NCI-H1436 treated with DMSO at 0.1 percent for 48 hours (cell line): ENCODE measurements at regions not wholly inside any gene's neighbourhood (a gene's known extent, or its start where the extent isn't known, plus 50 kb on each side); places are given as distances from the start of the nearest gene placed in this dataset.
"Not testable (repeated sequence)": the region's sequence is repeated elsewhere in the genome, so short reads cannot be mapped to it uniquely, and the experiment has no call there.

ENCODE experiments used
- DNase-seq: peaks from one replicate; lab custom pipeline; 2025; lab: John Stamatoyannopoulos, UW

DNA sequence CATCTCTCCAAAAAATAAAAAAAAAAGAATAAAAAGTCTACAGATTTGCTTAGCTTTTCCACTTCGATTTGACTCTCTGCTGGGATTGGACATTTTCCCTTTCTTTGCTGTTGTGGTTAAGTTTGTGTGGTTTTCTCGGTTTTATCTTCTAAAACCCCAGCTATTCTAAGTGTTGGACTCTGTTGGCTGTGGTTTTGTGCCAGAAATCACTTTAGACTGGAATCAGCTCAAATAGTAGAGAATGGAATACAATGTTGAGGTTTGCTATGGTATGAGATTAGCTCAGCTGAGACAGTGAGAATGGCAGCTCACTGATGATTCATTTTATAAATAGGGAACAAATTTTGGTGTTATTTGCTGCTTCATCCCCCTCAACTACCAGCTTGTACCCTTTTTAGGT is 116.0 kb downstream of the BUB3 start:
- DNase-seq, result no peak

DNA sequence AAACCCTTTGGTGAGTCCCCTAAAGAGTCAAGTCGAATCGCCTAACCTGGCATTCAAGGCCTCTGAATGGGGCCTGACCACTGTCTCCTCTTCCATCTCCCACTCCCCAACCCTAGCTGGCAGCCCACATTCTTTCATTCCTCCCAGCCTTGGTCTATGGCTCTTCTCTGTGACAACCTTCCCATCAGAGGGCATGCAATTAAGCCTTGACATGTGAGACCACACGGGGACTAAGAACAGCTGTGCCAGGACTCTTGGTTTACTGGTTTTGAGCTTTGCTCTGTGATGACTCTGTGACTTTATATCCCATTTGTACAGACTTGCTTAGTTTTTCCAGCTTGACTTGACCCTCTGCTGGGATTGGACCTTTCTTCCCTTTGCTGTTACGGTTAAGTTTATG is 116.6 kb downstream of the BUB3 start:
- no peak for DNase-seq

DNA sequence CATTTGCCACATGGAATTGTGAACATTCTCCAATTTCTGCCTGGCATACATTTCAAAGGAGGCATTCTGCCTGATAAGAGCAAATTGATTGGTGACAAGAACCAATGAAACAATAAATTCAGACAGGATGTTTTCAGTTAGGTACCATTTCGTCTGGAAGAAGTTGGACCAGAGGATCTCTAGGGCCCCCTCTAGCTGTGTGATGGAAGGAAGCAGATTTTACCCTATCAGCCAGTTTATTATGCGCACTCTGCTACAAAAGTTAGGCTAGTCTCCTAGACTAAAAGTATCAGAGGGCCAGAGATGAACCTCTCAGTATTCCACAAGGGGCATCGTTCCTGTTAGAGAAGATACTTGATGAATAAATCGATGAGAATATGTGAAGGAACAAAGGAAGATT is 118.0 kb downstream of the BUB3 start:
- no peak for DNase-seq

DNA sequence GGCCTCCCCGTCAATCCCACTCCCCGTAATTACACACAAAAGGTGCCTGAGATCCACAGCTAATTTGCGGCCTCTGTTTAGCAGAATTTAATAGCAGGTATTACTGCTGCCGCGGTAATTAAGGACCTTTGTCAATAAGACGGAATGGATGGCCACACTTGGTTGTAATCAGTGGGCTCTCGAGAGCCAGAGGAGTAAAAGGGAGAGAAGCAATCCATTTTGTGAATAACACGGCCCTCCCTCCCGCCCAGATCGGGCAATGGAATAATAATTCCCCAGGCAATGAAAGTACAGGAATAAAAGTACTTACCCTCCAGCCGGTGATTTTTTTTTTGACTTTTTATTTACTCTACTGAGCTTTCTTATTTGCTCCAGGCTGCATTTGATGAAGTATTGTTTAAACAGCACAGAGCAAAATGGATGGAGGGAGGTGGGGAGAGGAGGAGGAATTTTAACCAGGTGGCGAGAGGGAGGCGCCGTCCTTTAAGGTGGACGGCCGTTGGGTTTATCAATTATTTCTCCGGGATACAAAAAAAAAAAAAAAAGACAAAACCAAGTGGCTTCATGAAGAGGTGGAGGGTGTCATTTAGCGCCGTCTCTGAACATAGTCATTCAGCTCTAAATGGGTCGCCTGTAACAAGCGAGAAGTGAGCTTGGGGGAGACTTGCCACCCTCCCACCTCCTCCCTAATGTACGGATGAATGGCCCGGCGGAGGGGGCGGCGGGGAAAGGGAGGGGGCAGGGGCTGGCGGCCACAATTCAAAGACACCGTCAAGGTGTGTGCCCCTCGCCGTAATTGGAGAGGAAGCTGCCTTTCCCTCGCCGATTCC is 120.3 kb downstream of the BUB3 start:
- DNase-seq, result peak; percentile 100

DNA sequence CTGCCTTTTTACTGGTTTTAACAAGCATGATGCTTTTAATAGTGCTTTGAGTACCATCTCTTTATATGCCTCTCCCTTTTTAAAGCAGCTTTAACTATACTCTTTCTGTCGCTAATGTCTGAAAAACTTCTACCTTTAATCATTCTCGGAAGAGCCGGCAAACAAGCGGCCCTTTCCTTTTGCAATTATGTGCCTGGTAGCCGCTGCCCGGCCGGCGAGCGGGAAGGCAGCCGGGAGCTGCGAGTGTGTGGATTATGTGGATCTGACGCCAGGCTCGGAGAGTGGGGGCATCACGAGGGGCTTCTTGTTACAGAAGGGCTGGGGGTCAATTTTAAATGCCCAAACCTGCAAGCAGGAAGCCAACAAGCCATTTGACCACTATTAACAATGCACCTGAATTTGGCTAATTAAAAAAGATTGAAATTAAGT is 120.9 kb downstream of the BUB3 start:
- no peak for DNase-seq

DNA sequence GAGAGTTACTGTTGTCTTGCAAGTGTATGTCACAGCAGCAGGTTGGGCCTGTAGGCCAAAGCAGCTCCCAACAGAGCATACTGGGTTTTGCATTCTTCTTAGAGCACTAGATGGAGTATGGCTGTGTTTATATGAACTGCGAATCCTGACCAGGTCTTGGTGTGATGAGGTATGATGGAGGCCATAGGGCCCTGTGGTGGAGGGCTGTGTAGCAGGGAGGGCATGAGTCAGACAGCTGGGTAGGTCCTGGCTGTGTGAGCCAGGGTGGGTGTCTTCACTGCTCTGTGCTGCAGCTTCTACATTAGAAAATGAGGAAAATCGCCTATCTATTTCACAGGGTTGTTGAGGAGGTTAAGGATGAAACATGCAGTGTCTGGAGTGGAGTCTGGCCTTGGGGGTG is 124.2 kb downstream of the BUB3 start:
- DNase-seq, result no peak

DNA sequence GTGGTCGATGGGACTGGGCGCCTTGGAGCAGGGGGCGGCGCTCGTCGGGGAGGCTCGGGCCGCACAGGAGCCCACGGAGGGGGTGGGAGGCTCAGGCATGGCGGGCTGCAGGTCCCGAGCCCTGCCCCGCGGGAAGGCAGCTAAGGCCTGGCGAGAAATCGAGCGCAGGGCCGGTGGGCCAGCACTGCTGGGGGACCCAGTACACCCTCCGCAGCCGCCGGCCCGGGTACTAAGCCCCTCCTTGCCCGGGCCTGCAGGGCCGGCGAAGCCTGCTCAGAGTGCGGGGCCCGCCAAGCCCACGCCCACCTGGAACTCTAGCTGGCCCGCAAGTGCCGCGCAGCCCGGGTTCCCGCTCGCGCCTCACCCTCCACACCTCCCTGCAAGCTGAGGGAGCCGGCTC is 129.2 kb downstream of the BUB3 start:
- not testable (repeated sequence) for DNase-seq

DNA sequence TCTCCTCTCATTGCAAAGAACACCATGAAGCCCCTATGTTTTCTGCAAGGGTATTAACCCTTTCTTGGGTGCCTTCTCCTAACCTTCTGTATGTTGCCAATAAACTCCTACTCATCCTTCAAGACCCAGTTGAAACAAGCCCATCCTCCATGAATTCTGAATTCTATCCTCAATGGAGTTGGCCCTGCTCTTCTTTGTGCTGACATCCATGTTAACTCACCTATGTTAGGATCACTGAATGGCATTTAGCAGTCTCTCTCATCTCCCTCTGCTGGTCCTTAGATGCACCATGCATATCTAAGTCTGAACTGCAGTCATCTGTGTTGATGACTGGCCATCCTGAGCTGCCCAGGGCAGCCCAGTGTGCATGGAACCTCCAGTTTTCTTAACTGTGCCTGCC is 129.8 kb downstream of the BUB3 start:
- peak; percentile 27 for DNase-seq

DNA sequence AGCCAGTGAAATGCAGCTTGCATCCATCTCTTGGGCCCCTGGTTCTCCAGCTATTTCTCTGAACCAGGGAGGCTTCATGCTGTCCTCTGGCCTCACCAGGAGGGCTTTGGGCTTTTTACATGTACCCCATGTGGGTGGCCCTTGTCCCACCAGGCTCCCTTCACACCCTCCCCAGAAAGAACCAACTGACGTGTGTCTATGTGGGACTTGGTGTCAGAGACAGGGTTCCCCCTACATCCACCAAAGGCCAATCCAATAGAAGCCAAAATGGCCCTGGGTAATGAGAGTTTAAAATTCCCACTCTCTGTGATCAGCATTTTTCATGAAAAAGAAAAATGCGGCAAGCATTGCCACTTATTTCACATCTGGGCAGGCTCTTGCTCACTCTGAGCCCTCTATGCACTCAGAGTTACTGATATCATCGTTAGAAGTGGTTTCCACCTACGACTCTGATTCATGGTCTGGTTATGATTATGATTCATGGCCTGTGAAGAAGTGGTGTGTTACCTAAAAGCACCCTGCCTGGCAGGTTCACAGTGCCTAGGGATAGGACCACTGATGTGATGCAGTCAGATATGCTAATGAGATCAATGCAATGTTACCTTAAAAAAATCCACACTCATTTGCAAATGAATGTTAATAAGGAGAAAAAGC is 133.5 kb downstream of the BUB3 start:
- DNase-seq, result no peak

DNA sequence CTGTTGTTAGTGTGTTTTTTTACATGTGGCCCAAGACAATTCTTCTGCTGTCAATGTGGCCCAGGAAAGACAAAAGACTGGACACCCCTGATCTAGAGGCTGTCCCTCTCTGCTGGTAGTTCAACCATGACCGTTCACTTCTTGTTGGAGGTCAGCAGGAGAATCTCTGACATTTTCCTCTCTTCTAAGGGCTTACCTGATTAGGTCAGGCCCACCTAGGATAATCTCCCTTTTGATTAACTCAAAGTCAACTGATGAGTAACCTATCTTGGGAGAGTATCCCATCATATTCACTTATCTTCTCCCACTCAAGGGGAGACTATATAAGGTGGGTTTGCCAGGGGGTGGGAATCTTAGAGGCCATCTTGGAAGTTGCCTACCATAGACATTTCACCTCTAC is 135.2 kb downstream of the BUB3 start:
- DNase-seq, result no peak

DNA sequence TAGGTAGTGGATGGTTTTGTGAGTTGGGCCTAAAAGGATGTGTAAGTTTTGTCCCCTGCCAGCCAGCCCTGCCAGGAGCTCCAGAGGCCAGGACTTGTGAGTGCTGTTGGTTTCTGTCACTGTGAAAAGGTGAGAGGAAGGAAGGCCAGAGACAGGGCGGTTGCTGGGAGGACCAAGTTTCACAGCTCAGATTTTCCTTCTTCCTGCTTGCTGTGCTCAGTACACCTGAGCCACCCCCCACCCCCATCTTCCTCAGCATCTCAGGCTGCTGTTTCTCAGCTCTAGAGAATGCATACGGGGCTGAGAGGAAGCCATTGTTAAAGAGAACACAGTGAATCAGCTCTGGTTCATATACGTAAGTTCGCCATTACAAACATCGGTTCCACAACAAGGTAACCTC is 139.9 kb downstream of the BUB3 start:
- no peak for DNase-seq

DNA sequence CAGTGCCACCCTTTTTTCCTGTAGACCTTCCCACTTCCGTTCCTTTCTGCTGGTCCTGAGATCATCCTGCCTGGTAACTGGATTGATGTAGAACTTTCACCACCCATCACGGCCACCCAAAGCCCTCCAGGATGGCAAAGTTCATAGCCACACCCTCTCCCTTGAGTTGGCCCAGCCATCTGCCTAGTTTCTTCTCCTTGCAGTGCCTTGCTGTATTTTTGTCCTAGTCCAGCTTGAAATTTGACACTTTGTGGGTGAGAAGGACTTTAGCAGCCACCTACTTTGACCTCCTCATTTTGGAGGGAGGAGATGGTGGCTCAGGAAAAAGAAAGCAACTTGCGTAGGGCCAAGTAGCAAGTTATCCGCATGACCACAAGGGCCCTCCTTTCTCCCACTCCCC is 140.7 kb downstream of the BUB3 start:
- DNase-seq, result no peak

DNA sequence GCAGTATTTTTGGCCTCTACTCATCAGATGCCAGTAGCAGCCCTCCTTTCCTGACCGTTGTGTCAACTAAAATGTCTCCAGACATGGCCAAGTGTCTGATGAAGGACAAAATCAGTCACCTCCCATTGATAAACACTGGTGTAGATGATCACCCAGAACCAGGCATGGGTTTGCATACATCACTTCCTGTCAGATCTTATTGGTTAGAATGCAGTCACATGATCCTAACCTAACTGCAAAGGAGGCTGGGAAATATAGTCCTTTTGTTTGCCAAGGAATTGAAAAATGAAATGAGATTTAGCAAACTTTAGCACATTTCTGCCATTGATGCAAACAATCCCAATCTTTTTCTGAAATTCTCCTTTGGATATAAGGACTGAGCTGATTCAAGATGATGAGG is 141.4 kb downstream of the BUB3 start:
- no peak for DNase-seq

DNA sequence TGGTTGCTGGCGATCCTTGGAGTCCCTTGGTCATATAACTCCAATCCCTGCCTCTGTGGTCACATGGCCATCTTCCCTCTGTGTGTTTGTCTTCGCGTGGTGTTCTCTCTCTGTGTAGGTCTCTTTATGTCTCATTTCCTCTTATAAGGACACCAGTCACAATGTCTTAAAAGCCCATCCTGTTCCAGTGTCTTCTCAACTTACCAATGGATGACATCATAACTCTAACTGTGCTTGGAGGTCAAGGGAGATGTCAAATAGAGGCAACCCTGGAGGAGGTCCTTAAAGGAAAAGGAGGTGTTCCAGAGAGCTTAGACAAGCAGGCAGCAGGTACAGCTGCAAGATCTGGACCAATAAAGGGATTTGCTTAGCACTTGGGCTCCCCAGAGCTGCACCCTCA is 143.0 kb downstream of the BUB3 start:
- no peak for DNase-seq

DNA sequence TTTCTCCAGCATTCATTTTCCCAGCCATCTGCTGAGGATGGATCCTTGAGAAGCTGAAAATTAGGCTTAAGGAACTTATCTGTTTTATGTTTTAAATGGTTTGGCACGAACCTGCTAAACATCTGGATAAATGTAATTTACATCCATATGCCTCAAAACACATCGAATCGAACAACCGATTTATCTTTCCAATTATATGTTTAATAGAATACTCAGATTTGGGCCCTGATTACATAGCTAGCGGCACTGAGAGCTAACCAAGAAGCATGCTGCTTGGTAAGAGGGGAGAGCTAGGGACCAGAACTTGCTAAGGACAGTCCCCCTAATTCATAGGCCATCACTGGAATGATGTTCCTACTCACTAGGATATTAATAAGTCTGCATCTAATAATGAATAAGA is 144.4 kb downstream of the BUB3 start:
- no peak for DNase-seq

DNA sequence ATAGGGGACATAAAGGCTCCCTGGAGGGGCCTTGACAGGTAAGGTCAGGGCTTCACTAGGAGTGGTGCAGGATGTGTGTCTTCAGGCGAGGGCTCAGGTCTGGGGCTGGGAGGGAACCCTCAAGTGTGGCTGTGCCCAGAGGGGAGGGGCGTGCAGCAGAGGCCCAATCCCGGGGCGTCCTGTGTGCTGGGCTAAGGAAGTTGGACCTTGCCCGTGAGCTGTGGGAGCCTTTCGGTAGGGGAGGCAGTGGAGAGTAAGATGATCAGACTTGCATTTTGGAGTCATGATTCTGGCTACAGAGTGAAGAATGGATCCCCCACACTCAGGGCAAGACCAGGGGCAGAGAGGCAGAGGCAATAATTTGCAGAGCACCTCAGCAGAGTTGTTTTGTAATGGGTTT is 145.4 kb downstream of the BUB3 start:
- DNase-seq, result no peak

DNA sequence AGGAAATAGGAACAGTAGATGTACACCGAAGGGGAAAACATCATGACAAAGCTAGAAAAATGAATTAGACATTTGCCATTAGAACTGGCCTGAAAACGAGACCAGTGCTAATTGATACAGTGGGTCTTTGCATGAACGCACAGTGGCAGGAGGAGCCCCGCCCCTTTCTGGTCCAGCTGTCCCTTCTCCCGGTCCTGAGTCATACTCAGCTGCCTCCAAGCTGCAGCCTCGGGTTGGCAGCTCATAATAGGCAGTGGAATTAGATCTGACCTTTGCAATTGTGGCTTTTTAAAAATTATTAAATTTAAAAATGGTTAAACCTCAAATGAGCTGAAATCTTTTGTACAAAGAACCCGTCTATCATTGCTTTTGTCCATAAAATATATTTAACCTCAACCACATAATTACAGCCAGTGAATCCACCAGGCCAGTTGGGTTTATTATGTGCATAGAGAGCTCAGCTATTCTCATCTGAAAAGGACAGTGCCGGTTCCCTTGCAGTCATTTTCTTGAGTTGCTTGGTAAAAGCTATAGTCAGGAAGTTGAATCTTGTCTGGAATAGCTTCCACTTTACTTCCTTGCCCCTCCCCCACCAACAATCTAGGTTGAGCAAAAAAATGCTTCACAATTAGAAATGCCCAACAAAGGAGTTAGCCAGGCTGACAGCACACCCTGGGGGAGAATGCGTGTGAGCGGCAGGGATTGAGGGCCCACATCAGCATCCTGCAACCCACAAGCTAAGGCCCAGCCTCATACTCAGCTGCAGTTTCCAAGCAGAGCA is 147.1 kb downstream of the BUB3 start:
- DNase-seq, result no peak

DNA sequence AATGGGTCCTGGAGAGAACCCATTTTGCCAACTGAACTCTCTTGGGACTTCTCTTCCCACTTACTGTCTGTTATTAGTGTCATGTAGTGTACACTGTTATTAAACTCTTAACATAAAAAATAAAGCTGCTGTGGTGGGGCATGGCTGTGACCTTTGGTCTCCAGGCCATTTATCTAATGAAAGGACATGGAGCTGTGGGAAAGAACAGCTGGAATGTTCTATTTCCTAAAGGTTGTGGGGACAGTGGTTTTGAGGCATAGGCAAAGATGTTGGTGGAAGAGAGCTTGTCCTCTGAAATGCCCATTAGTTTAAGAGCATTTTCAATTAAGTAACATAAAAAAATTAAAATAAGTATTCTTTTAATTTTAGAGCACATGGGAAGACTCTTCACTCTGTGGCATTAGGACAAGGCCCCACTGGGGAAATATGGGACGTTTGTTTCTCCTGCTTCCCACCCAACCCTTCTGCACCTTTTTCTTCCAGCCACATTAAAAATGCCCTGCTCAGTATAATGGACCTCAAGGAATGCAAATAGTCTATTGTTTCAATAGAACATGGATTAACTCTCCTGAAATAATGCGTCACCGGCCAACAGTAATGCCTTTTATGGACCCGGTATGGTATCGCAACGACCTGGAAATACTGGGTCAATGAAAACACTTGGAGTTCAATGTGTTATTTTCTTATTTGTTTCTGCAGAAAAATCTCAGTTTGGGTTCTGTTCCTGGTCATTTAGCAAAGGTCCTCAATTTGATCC is 149.6 kb downstream of the BUB3 start:
- no peak for DNase-seq

DNA sequence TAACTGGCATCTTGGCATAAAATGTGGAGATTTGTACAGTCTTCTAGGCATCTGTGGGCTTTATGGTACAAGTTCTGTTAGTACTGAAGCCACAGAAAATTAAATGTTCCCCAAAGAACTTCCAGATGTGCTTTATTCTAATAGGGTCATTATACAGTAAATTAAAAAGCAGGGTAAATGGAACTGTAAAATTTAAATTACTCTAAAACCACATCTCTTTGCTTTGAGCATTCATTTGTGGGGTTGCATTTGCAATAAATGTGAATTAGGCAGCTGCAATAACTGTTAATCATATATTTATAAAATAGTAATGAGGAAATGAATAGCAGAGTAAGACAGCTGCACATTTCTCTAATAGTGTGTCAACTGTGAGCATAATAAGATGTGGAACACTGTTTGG is 151.5 kb downstream of the BUB3 start:
- no peak for DNase-seq

DNA sequence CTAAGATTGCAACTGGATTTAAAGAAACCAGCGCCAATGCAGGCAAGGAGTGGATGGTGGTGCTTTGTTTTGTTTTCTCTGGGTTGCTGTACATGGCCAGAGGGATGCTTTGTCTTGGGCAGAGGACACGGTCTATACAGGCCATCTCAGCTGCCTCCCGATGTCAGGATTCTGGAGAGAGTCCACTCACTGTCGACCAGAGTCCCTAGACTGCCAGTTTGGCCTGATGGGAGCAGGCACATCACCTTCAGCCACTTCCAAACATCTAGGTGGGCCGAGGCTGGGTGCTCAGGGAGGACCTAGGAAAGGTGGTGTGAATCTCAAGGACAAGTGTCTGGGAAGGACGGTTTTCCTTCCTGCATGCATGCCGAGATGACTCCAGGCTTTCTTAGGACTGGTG is 152.1 kb downstream of the BUB3 start:
- no peak for DNase-seq

DNA sequence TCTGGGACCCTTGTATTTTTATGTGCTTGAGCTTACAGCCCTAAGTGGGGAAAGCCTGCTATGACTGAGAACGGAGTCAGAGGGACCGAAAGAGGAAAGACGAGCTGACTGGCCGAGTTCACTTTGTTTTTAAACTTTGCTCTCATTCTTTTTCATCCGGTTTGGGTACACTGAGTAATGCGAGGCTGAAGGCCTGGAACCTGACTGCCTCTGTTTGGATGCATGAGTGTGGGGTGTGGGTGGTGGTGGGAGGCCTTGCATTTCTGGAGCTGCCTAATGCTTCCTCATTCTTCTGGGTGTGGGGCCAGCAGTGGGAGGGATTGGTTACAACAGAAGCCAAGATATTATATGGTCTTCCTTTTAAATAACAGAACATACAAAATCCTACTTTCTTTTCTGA is 155.5 kb downstream of the BUB3 start:
- DNase-seq, result no peak

DNA sequence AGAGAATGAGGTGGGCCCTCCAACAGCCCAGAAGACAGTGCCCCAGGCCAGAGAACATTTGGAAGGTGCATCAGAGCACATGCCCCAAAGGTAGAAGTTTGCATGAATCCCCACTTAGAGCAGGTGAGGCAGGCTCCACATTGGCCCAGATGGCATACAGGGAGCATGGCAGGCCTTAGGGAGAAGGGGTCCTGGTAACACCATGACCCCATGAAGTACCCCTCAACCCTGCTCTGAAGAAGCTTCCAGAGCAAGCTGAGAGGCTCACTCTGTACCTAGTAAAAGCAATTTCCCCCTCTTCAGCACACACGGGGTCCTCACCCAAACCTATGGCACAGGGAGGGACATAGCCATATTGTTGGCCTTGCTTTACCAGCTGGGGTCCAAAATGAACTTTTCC is 162.6 kb downstream of the BUB3 start:
- DNase-seq, result no peak
